Endothelial cell of umbilical vein (primary cell): ENCODE measurements at regions not wholly inside any gene's neighbourhood (a gene's known extent, or its start where the extent isn't known, plus 50 kb on each side); places are given as distances from the start of the nearest gene placed in this dataset.

ENCODE experiments used
- CTCF ChIP-seq, 2 donors: IDR thresholded peaks; 1 replicate in 1 of 2; 2 replicates in 1 of 2; pipeline ENCODE4 v1.5.1; 2011; ENCODE audit warnings: low read length in 2 of 2, mild to moderate bottlenecking in 2 of 2, moderate library complexity in 2 of 2, control low read depth in 1 of 2, inconsistent platforms in 1 of 2, low read depth in 1 of 2; ENCODE audit not compliant: insufficient read depth in 1 of 2; ENCODE audit errors: extremely low read depth in 1 of 2
- POLR2AphosphoS5 ChIP-seq: IDR thresholded peaks from 2 replicates; pipeline ENCODE4 v1.6.1; 2012; ENCODE audit warnings: low read depth, mild to moderate bottlenecking, control low read depth, low read length, moderate library complexity; ENCODE audit not compliant: insufficient read depth

GRCh38 chr18:73848656-73849055, 299.0 kb downstream of the FBXO15 start:
- TF ChIP-seq POLR2AphosphoS5 (no peak), CTCF (IDR thresholded peaks at IDR 0.05; ENCODE audit: extremely low read depth in 1 of 2, insufficient read depth in 1 of 2, low read depth in 1 of 2, low read length in 2 of 2) (no peak)
